Cardiac fibroblast (primary cell): ENCODE measurements at regions not wholly inside any gene's neighbourhood (a gene's known extent, or its start where the extent isn't known, plus 50 kb on each side); places are given as distances from the start of the nearest gene placed in this dataset.

Source experiments
- DNase-seq, 2 donors: peaks; one replicate each; pipeline versions ENCODE4 v3.0.0 to v3.0.0-alpha.2; 2010; ENCODE audit warnings: low read depth in 2 of 2
- H3K4me3 ChIP-seq, 2 donors: replicated peaks in 1 of 2; 1 replicate in 1 of 2; 2 replicates in 1 of 2; pipeline ENCODE4 v1.5.1; 2011; ENCODE audit warnings: low read depth in 2 of 2, low read length in 2 of 2, mild to moderate bottlenecking in 2 of 2, moderate library complexity in 1 of 2
- TF ChIP-seq, protein P1 (sequence below): IDR thresholded peaks from one replicate; pipeline ENCODE4 v1.5.1; 2011; ENCODE audit warnings: low read depth, mild to moderate bottlenecking, low read length, inconsistent platforms

- TF ChIP-seq, protein P1, sequence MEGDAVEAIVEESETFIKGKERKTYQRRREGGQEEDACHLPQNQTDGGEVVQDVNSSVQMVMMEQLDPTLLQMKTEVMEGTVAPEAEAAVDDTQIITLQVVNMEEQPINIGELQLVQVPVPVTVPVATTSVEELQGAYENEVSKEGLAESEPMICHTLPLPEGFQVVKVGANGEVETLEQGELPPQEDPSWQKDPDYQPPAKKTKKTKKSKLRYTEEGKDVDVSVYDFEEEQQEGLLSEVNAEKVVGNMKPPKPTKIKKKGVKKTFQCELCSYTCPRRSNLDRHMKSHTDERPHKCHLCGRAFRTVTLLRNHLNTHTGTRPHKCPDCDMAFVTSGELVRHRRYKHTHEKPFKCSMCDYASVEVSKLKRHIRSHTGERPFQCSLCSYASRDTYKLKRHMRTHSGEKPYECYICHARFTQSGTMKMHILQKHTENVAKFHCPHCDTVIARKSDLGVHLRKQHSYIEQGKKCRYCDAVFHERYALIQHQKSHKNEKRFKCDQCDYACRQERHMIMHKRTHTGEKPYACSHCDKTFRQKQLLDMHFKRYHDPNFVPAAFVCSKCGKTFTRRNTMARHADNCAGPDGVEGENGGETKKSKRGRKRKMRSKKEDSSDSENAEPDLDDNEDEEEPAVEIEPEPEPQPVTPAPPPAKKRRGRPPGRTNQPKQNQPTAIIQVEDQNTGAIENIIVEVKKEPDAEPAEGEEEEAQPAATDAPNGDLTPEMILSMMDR: no peak
- DNase-seq: no peak
- H3K4me3 ChIP-seq: no peak overlapping the region
Measured at GRCh38 chr2:153227981-153228380, 250.6 kb downstream of the RPRM start.

- TF ChIP-seq, protein P1: no peak
Measured at GRCh38 chr2:153222231-153223165, 256.1 kb downstream of the RPRM start.

GRCh38 chr2:153221506-153221905, 257.1 kb downstream of the RPRM start:
- TF ChIP-seq, protein P1: no peak
- no peak for DNase-seq
- no peak overlapping the region for H3K4me3 ChIP-seq

More at GRCh38 chr2:153222231-153223165, 256.1 kb downstream of the RPRM start:
- DNase-seq: peak in 1 of 2 donors; percentile 20
- H3K4me3 ChIP-seq: no peak overlapping the region

GRCh38 chr2:153221087-153221486, 257.5 kb downstream of the RPRM start:
- TF ChIP-seq, protein P1: no peak
- no peak overlapping the region for H3K4me3 ChIP-seq
- DNase-seq: no peak

GRCh38 chr2:153218851-153219250, 259.7 kb downstream of the RPRM start:
- TF ChIP-seq, protein P1: no peak
- DNase-seq: no peak
- no peak overlapping the region for H3K4me3 ChIP-seq

DNA sequence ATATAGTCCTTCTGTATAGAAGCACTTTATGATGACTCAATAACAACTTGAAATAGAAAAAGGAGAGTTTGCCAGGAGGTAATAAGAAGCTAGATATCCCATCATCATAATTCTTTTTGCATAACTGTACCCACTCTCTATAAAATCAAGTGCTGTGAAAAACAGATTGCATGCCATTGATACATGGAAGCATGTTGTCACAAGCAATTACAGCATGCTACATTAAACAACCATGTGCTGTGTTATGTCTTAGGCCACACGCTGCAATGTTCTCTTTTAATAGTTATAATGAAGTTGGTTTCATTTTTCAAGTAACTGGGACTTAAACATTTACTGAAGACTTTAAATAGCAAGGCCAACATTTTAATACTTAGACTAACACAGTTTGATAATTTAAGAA, 264.2 kb downstream of the RPRM start:
- TF ChIP-seq, protein P1: no peak
- no peak for DNase-seq
- H3K4me3 ChIP-seq: no peak overlapping the region
